BE2C (cell line): ENCODE measurements at regions not wholly inside any gene's neighbourhood (a gene's known extent, or its start where the extent isn't known, plus 50 kb on each side); places are given as distances from the start of the nearest gene placed in this dataset.

Source experiments
- DNase-seq: peaks from one replicate; pipeline ENCODE4 v3.0.0-alpha.2; 2020
- H3K27me3 ChIP-seq: fragments of 250-450 bp; sonication (Bioruptor Pico); 2 replicates; pipeline ENCODE4 v1.5.1; 2020; ENCODE audit warnings: mild to moderate bottlenecking
- H3K36me3 ChIP-seq: fragments of 250-450 bp; sonication (Bioruptor Pico); 2 replicates; pipeline ENCODE4 v1.5.1; 2020; ENCODE audit warnings: mild to moderate bottlenecking
- H3K4me1 ChIP-seq: fragments of 250-450 bp; sonication (Bioruptor Pico); 2 replicates; pipeline ENCODE4 v1.5.1; 2020
- H3K4me3 ChIP-seq: 2 replicates; pipeline ENCODE4 v1.5.1; 2011; ENCODE audit warnings: low read depth, low read length
- H3K9me3 ChIP-seq: fragments of 250-450 bp; sonication (Bioruptor Pico); 2 replicates; pipeline ENCODE4 v1.5.1; 2020
- CTCF ChIP-seq: IDR thresholded peaks from 2 replicates; pipeline ENCODE4 v1.5.1; 2012; ENCODE audit warnings: mild to moderate bottlenecking, low read depth, low read length

DNA sequence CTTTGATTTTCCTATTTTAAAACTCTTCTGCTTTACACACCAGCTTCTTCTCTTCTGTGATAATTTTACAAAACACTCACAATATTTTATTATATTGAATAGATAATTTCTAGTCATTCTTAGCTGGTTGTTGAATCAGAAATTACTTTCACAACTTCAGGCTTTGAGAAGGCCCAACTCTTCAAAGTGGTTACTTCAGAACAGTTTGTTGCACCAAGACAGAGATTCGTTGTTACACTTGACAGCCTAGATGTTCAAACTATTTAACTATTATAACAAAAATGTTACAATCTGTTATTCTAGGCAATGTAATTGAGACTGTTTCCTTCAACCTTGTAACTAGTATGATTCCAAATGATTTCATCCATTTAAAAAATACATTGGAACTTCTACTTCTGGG is 333.2 kb upstream of the CHORDC1 start:
- H3K27me3 ChIP-seq: no peaks in the 10 kb centered on the region
- no peaks in the 10 kb centered on the region for H3K36me3 ChIP-seq
- H3K4me3 ChIP-seq: no peak overlapping the region
- H3K4me1 ChIP-seq: peaks cover 19% of the 10 kb centered on the region
- H3K9me3 ChIP-seq: no peaks in the 10 kb centered on the region
- no peak for DNase-seq
- TF ChIP-seq CTCF: no peak

GRCh38 chr11:90555477-90555876 is 332.6 kb upstream of the CHORDC1 start:
- H3K4me3 ChIP-seq: no peak overlapping the region
- DNase-seq: no peak
- TF ChIP-seq CTCF: no peak
- H3K36me3 ChIP-seq: no peaks in the 10 kb centered on the region
- peaks cover 19% of the 10 kb centered on the region for H3K4me1 ChIP-seq
- H3K27me3 ChIP-seq: no peaks in the 10 kb centered on the region
- no peaks in the 10 kb centered on the region for H3K9me3 ChIP-seq

GRCh38 chr11:90542092-90542491 is 319.2 kb upstream of the CHORDC1 start:
- H3K4me1 ChIP-seq: no peaks in the 10 kb centered on the region
- DNase-seq: no peak
- no peak overlapping the region for H3K4me3 ChIP-seq
- no peak for TF ChIP-seq CTCF
- no peaks in the 10 kb centered on the region for H3K36me3 ChIP-seq
- H3K27me3 ChIP-seq: no peaks in the 10 kb centered on the region
- H3K9me3 ChIP-seq: no peaks in the 10 kb centered on the region

GRCh38 chr11:90536301-90536700 is 313.5 kb upstream of the CHORDC1 start:
- Histone ChIP-seq H3K4me3 (no peak overlapping the region), H3K36me3 (no peaks in the 10 kb centered on the region), H3K4me1 (peaks cover 5% of the 10 kb centered on the region; the same call in 1 of the 2 replicates), H3K9me3 (no peaks in the 10 kb centered on the region), H3K27me3 (no peaks in the 10 kb centered on the region)
- no peak for TF ChIP-seq CTCF
- no peak for DNase-seq

DNA sequence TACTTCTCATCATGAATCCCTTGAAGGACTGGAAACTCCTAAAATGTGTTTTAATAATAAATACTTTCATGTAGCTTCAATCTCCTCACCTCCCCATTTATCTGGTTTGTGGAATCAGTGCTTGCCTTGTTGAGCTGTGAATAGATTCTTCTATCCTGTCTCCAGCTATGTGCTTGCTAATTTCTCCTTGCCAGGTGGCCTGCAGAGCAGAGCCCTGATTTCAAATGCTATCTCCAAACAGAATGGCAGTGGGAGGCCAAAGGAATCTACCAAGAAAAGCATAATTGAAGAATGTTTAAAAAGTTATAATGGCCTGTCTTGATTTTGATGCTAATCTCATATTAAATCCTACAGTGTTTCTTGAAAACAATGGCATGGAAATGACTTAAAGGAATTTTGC is 309.3 kb upstream of the CHORDC1 start:
- Histone ChIP-seq H3K9me3 (no peaks in the 10 kb centered on the region), H3K4me3 (no peak overlapping the region), H3K4me1 (peaks cover 5% of the 10 kb centered on the region; the same call in 1 of the 2 replicates)

GRCh38 chr11:90531001-90531400 is 308.2 kb upstream of the CHORDC1 start:
- H3K27me3 ChIP-seq: no peaks in the 10 kb centered on the region
- peaks cover 5% of the 10 kb centered on the region; the same call in 1 of the 2 replicates for H3K4me1 ChIP-seq
- no peak for TF ChIP-seq CTCF
- H3K4me3 ChIP-seq: no peak overlapping the region
- H3K36me3 ChIP-seq: no peaks in the 10 kb centered on the region
- DNase-seq: no peak
- H3K9me3 ChIP-seq: no peaks in the 10 kb centered on the region

More for the DNA sequence above, 309.3 kb upstream of the CHORDC1 start:
- DNase-seq: no peak
- no peaks in the 10 kb centered on the region for H3K27me3 ChIP-seq
- no peaks in the 10 kb centered on the region for H3K36me3 ChIP-seq
- no peak for TF ChIP-seq CTCF
